H9 (cell line): ENCODE measurements at regions not wholly inside any gene's neighbourhood (a gene's known extent, or its start where the extent isn't known, plus 50 kb on each side); places are given as distances from the start of the nearest gene placed in this dataset.

ENCODE experiments used
- DNase-seq: peaks from one replicate; pipeline ENCODE4 v3.0.0-alpha.2; 2017
- H2AFZ ChIP-seq: one replicate; pipeline ENCODE4 v1.6.1; 2013; ENCODE audit warnings: mild to moderate bottlenecking, low read length, control low read depth, moderate library complexity
- H2AK5ac ChIP-seq: 2 replicates; pipeline ENCODE4 v1.6.1; 2013; ENCODE audit warnings: low read length, control low read depth, mixed read lengths; ENCODE audit not compliant: insufficient read length
- H2BK120ac ChIP-seq: one replicate; pipeline ENCODE4 v1.6.1; 2013; ENCODE audit warnings: low read depth, mild to moderate bottlenecking, low read length, control low read depth, inconsistent platforms; ENCODE audit not compliant: poor library complexity, severe bottlenecking
- H2BK12ac ChIP-seq: 2 replicates; pipeline ENCODE4 v1.6.1; 2013; ENCODE audit warnings: low read length, control low read depth, mixed read lengths, low read depth; ENCODE audit not compliant: insufficient read length
- H2BK15ac ChIP-seq: 2 replicates; pipeline ENCODE4 v1.6.1; 2013; ENCODE audit warnings: low read depth, low read length, control low read depth
- H2BK20ac ChIP-seq: one replicate; pipeline ENCODE4 v1.6.1; 2013; ENCODE audit warnings: low read depth, mild to moderate bottlenecking, low read length, control low read depth, inconsistent platforms; ENCODE audit not compliant: poor library complexity, severe bottlenecking
- H2BK5ac ChIP-seq: 2 replicates; pipeline ENCODE4 v1.6.1; 2013; ENCODE audit warnings: low read length, control low read depth, mixed read lengths; ENCODE audit not compliant: insufficient read length
- H3K14ac ChIP-seq: 2 replicates; pipeline ENCODE4 v1.6.1; 2013; ENCODE audit warnings: low read length, control low read depth; ENCODE audit not compliant: insufficient read depth
- H3K18ac ChIP-seq: 2 replicates; pipeline ENCODE4 v1.6.1; 2013; ENCODE audit warnings: low read depth, mild to moderate bottlenecking, mixed read lengths, low read length, control low read depth; ENCODE audit not compliant: insufficient read length
- H3K23ac ChIP-seq: 2 replicates; pipeline ENCODE4 v1.6.1; 2013; ENCODE audit warnings: low read length, control low read depth, mixed read lengths, low read depth; ENCODE audit not compliant: insufficient read length
- H3K23me2 ChIP-seq: 2 replicates; pipeline ENCODE4 v1.6.1; 2013; ENCODE audit warnings: low read depth, mild to moderate bottlenecking, mixed read lengths, low read length, control low read depth; ENCODE audit not compliant: insufficient read length, poor library complexity, severe bottlenecking
- H3K27ac ChIP-seq: 2 replicates; pipeline ENCODE4 v1.5.1; 2013; ENCODE audit warnings: low read length, control low read depth, mixed read lengths, low read depth; ENCODE audit not compliant: insufficient read length
- H3K27me3 ChIP-seq: 2 replicates; pipeline ENCODE4 v1.6.1; 2013; ENCODE audit warnings: low read length, control low read depth, inconsistent platforms; ENCODE audit not compliant: insufficient read depth
- H3K4ac ChIP-seq: 2 replicates; pipeline ENCODE4 v1.6.1; 2013; ENCODE audit warnings: low read depth, mild to moderate bottlenecking, control low read depth, inconsistent platforms, low read length, moderate library complexity
- H3K4me1 ChIP-seq: 2 replicates; pipeline ENCODE4 v1.6.1; 2013; ENCODE audit warnings: low read length, control low read depth, inconsistent platforms; ENCODE audit not compliant: insufficient read depth
- H3K4me2 ChIP-seq: 2 replicates; pipeline ENCODE4 v1.6.1; 2013; ENCODE audit warnings: low read length, control low read depth, mixed read lengths; ENCODE audit not compliant: insufficient read length, insufficient read depth
- H3K56ac ChIP-seq: 2 replicates; pipeline ENCODE4 v1.6.1; 2013; ENCODE audit warnings: low read depth, mild to moderate bottlenecking, mixed read lengths, low read length, control low read depth; ENCODE audit not compliant: insufficient read length
- H3K79me1 ChIP-seq: 2 replicates; pipeline ENCODE4 v1.6.1; 2013; ENCODE audit warnings: low read depth, mild to moderate bottlenecking, moderate library complexity, low read length, control low read depth, inconsistent platforms; ENCODE audit not compliant: insufficient read depth, poor library complexity, severe bottlenecking
- H3K79me2 ChIP-seq: 2 replicates; pipeline ENCODE4 v1.6.1; 2013; ENCODE audit warnings: low read length, control low read depth, inconsistent platforms; ENCODE audit not compliant: insufficient read depth
- H3K9ac ChIP-seq: 2 replicates; pipeline ENCODE4 v1.6.1; 2013; ENCODE audit warnings: low read length, control low read depth, mixed read lengths; ENCODE audit not compliant: insufficient read length; ENCODE audit errors: extremely low read depth
- H3K9me3 ChIP-seq: one replicate; pipeline ENCODE4 v1.6.1; 2013; ENCODE audit warnings: low read depth, low read length, inconsistent platforms; ENCODE audit not compliant: control insufficient read depth
- H3T11ph ChIP-seq: one replicate; pipeline ENCODE4 v1.6.1; 2013; ENCODE audit warnings: mild to moderate bottlenecking, low read length, control low read depth, inconsistent platforms
- H4K20me1 ChIP-seq: one replicate; pipeline ENCODE4 v1.6.1; 2013; ENCODE audit not compliant: control insufficient read depth, insufficient read length, insufficient read depth
- H4K5ac ChIP-seq: 2 replicates; pipeline ENCODE4 v1.6.1; 2013; ENCODE audit warnings: low read depth, mild to moderate bottlenecking, mixed read lengths, low read length, control low read depth; ENCODE audit not compliant: insufficient read length
- H4K8ac ChIP-seq: replicated peaks from 2 replicates; pipeline ENCODE4 v1.6.1; 2013; ENCODE audit warnings: low read length, control low read depth, mixed read lengths, low read depth; ENCODE audit not compliant: insufficient read length
- H4K91ac ChIP-seq: 2 replicates; pipeline ENCODE4 v1.6.1; 2013; ENCODE audit warnings: low read depth, mild to moderate bottlenecking, moderate library complexity, mixed read lengths, low read length, control low read depth; ENCODE audit not compliant: insufficient read length
- H3K27ac Mint-ChIP-seq, 3 experiments: 2 replicates in 2 of 3; 3 replicates in 1 of 3; pipeline ENCODE4 v1.8.0; 2020 to 2021; ENCODE audit warnings: mixed read lengths in 3 of 3, mild to moderate bottlenecking in 1 of 3, moderate library complexity in 1 of 3
- H3K27me3 Mint-ChIP-seq: 2 replicates; pipeline ENCODE4 v1.8.0; 2021; ENCODE audit warnings: low read depth, mild to moderate bottlenecking, moderate library complexity, mixed read lengths
- H3K36me3 Mint-ChIP-seq, 3 experiments: 2 replicates in 2 of 3; 3 replicates in 1 of 3; pipeline ENCODE4 v1.8.0; 2020 to 2021; ENCODE audit warnings: low read depth in 3 of 3, mixed read lengths in 3 of 3; ENCODE audit not compliant: insufficient read depth in 1 of 3
- H3K4me1 Mint-ChIP-seq, 2 experiments: 2 replicates each; pipeline ENCODE4 v1.8.0; 2020; ENCODE audit warnings: mixed read lengths in 2 of 2
- H3K4me3 Mint-ChIP-seq, 2 experiments: 2 replicates in 1 of 2; 3 replicates in 1 of 2; pipeline ENCODE4 v1.8.0; 2020 to 2021; ENCODE audit warnings: mild to moderate bottlenecking in 2 of 2, mixed read lengths in 2 of 2, moderate library complexity in 1 of 2
- H3K9me3 Mint-ChIP-seq, 2 experiments: 2 replicates in 1 of 2; 3 replicates in 1 of 2; pipeline ENCODE4 v1.8.0; 2020; ENCODE audit warnings: mild to moderate bottlenecking in 2 of 2, mixed read lengths in 2 of 2, moderate library complexity in 1 of 2
- WGBS: extraction: QIAGEN DNeasy Blood & Tissue Kit; methylation state at CpG from one replicate; pipeline ENCODE4 v1.1.7; 2013; ENCODE audit warnings: missing lambda C conversion rate, low lambda C conversion rate, mixed read lengths; ENCODE audit not compliant: insufficient read length; ENCODE audit errors: extremely low coverage; 5-methylcytosine and 5-hydroxymethylcytosine counted together
- TF ChIP-seq, protein P1 (sequence below): fragments of 200-600 bp; sonication (generic); conservative IDR thresholded peaks from 3 replicates; pipeline ENCODE4 v1.8.0; 2021; ENCODE audit warnings: antibody characterized with exemption, mild to moderate bottlenecking

DNA sequence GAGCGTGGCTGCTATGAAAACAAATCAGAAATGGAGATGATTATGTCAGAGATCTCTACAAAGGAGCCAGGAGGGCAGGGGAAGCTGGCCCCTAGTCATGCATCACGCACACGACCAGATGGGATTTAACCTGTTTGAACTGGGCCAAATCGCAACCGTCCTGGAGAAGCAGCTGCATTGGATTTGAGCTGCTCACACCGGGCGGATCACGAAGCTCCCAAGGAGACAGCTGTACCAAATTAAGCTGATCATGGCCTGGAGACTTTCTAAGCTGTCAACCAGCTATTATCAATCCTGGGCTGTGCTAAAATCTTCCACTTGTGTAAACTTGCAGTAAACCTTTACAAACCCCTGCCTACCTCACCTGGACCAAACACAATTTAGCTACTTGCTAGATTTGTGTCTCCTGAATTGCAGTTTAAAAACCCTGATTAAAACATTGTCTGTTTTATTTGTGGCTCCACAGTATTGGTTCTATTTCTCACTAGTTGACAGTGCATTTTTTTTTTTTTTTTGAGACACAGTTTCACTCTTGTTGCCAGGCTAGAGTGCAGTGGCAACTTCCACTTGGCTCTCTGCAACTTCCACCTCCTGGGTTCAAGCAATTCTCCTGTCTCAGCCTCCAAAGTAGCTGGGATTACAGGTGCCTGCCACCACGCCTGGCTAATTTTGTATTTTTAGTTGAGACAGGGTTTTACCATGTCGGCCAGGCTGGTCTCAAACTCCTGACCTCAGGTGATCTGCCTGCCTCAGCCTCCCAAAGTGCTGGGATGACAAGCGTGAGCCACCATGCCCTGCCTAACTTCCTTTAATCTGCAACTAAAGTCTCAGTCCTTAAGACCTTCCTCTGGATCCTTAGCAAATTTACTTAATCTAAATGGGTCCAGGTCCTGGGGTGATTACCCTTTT lies 98.3 kb upstream of the GRIN2A start:
- Histone ChIP-seq H4K8ac (no peak overlapping the region), H3K79me1 (no peaks in the 10 kb centered on the region), H2BK15ac (no peak overlapping the region), H3K23ac (no peak overlapping the region), H3K9ac (no peak overlapping the region), H3K9me3 (no peaks in the 10 kb centered on the region), H3K23me2 (no peaks in the 10 kb centered on the region), H2BK5ac (no peak overlapping the region), H3K79me2 (no peaks in the 10 kb centered on the region), H3K56ac (no peak overlapping the region), H3K4me1 (no peaks in the 10 kb centered on the region), H3K4ac (no peak overlapping the region), H3K4me2 (no peak overlapping the region), H2BK120ac (no peak overlapping the region), H4K20me1 (no peaks in the 10 kb centered on the region), H2AK5ac (no peak overlapping the region), H4K91ac (no peak overlapping the region), H4K5ac (no peak overlapping the region), H2BK12ac (no peak overlapping the region), H3K14ac (no peak overlapping the region), H3T11ph (no peak overlapping the region), H3K18ac (no peak overlapping the region), H2AFZ (no peak overlapping the region), H2BK20ac (no peak overlapping the region), H3K27ac (no peak overlapping the region), H3K27me3 (no peaks in the 10 kb centered on the region)
- peaks cover 4 to 18% (median 8%) of the 10 kb centered on the region in 3 experiments for H3K36me3 Mint-ChIP-seq
- DNase-seq, result no peak
- H3K9me3 Mint-ChIP-seq, result peaks cover 26 to 31% of the 10 kb centered on the region in 2 experiments
- H3K4me1 Mint-ChIP-seq, result peaks cover 10 to 14% of the 10 kb centered on the region in 2 experiments
- TF ChIP-seq, protein P1, sequence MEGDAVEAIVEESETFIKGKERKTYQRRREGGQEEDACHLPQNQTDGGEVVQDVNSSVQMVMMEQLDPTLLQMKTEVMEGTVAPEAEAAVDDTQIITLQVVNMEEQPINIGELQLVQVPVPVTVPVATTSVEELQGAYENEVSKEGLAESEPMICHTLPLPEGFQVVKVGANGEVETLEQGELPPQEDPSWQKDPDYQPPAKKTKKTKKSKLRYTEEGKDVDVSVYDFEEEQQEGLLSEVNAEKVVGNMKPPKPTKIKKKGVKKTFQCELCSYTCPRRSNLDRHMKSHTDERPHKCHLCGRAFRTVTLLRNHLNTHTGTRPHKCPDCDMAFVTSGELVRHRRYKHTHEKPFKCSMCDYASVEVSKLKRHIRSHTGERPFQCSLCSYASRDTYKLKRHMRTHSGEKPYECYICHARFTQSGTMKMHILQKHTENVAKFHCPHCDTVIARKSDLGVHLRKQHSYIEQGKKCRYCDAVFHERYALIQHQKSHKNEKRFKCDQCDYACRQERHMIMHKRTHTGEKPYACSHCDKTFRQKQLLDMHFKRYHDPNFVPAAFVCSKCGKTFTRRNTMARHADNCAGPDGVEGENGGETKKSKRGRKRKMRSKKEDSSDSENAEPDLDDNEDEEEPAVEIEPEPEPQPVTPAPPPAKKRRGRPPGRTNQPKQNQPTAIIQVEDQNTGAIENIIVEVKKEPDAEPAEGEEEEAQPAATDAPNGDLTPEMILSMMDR, result no peak
- H3K4me3 Mint-ChIP-seq, result no peak overlapping the region
- H3K27ac Mint-ChIP-seq, result no peak overlapping the region
- peaks cover 3% of the 10 kb centered on the region; the same call in 1 of the 2 replicates for H3K27me3 Mint-ChIP-seq
- no CpG with 5 or more reads among the region's 11 CpGs for WGBS
